CD4-positive, alpha-beta memory T cell (primary cell): ENCODE measurements at regions not wholly inside any gene's neighbourhood (a gene's known extent, or its start where the extent isn't known, plus 50 kb on each side); places are given as distances from the start of the nearest gene placed in this dataset.
"Not testable (repeated sequence)": the region's sequence is repeated elsewhere in the genome, so short reads cannot be mapped to it uniquely, and the experiment has no call there.

Experiments
- CTCF ChIA-PET: fragments of 350-600 bp; sonication (Branson Sonifier 250); formaldehyde crosslinking; loops from one replicate; lab custom pipeline; 2021; ENCODE audit warnings: inconsistent platforms; ENCODE audit not compliant: partially characterized antibody; lab: Charles Lee
- POLR2A ChIA-PET: fragments of 350-600 bp; sonication (Branson Sonifier 250); formaldehyde crosslinking; loops from one replicate; lab custom pipeline; 2021; ENCODE audit not compliant: partially characterized antibody; lab: Charles Lee
- DNase-seq, 5 donors: peaks; one replicate each; pipeline versions ENCODE4 v3.0.0 to v3.0.0-alpha.2; 2020 to 2022; ENCODE audit warnings: mixed read lengths in 1 of 5
- H3K27ac ChIP-seq: one replicate; pipeline ENCODE4 v1.7.0; 2013; ENCODE audit warnings: low read depth, low read length
- H3K27me3 ChIP-seq: 2 replicates; pipeline ENCODE4 v1.7.0; 2013; ENCODE audit warnings: mild to moderate bottlenecking, low read length, moderate library complexity; ENCODE audit not compliant: insufficient read depth
- H3K36me3 ChIP-seq: 2 replicates; pipeline ENCODE4 v1.7.0; 2013; ENCODE audit warnings: mild to moderate bottlenecking, low read length, moderate library complexity; ENCODE audit not compliant: insufficient read depth
- H3K4me1 ChIP-seq: 2 replicates; pipeline ENCODE4 v1.7.0; 2013; ENCODE audit warnings: mild to moderate bottlenecking, low read length, moderate library complexity; ENCODE audit not compliant: insufficient read depth
- H3K4me3 ChIP-seq, 2 donors: one replicate each; pipeline ENCODE4 v1.7.0; 2013; ENCODE audit warnings: low read length in 2 of 2, mild to moderate bottlenecking in 1 of 2
- H3K9me3 ChIP-seq, 2 donors: one replicate each; pipeline ENCODE4 v1.7.0; 2013; ENCODE audit warnings: low read length in 2 of 2, control low read depth in 1 of 2; ENCODE audit not compliant: control insufficient read depth in 1 of 2
- H3K27ac Mint-ChIP-seq, 7 donors: one replicate each; pipeline ENCODE4 v1.8.0; 2020 to 2021; ENCODE audit warnings: mixed read lengths in 7 of 7, mild to moderate bottlenecking in 6 of 7, inconsistent platforms in 3 of 7, moderate library complexity in 3 of 7
- H3K27me3 Mint-ChIP-seq, 2 donors: one replicate each; pipeline ENCODE4 v1.8.0; 2020 to 2021; ENCODE audit warnings: mixed read lengths in 2 of 2
- H3K36me3 Mint-ChIP-seq, 2 donors: one replicate each; pipeline ENCODE4 v1.8.0; 2020 to 2021; ENCODE audit warnings: mixed read lengths in 2 of 2, inconsistent platforms in 1 of 2, mild to moderate bottlenecking in 1 of 2
- H3K4me1 Mint-ChIP-seq, 4 donors: one replicate each; pipeline ENCODE4 v1.8.0; 2020 to 2021; ENCODE audit warnings: mixed read lengths in 4 of 4, mild to moderate bottlenecking in 1 of 4
- H3K4me3 Mint-ChIP-seq, 8 donors: one replicate each; pipeline ENCODE4 v1.8.0; 2020 to 2021; ENCODE audit warnings: mixed read lengths in 8 of 8, mild to moderate bottlenecking in 7 of 8, moderate library complexity in 6 of 8, inconsistent platforms in 3 of 8
- H3K9me3 Mint-ChIP-seq, 8 donors: one replicate each; pipeline ENCODE4 v1.8.0; 2020 to 2021; ENCODE audit warnings: mixed read lengths in 8 of 8, mild to moderate bottlenecking in 5 of 8, inconsistent platforms in 3 of 8, moderate library complexity in 1 of 8
- intact Hi-C: fragments of 100-400 bp; cut with micrococcal nuclease; formaldehyde crosslinking; loops from one replicate; pipeline ENCODE4 v1.15.1; 2023

GRCh38 chr17:5758651-5759050, 174.3 kb upstream of the NLRP1 start:
- Histone ChIP-seq H3K4me3 (no peak overlapping the region), H3K36me3 (no peaks in the 10 kb centered on the region), H3K27me3 (no peaks in the 10 kb centered on the region), H3K4me1 (no peaks in the 10 kb centered on the region), H3K9me3 (no peaks in the 10 kb centered on the region), H3K27ac (no peak overlapping the region)
- CTCF ChIA-PET = no interaction called here
- peaks cover 18 to 43% of the 10 kb centered on the region in 2 donors for H3K27me3 Mint-ChIP-seq
- no peaks in the 10 kb centered on the region for H3K9me3 Mint-ChIP-seq
- H3K4me3 Mint-ChIP-seq = no peak overlapping the region
- H3K36me3 Mint-ChIP-seq = no peaks in the 10 kb centered on the region
- intact Hi-C loops = no loop called here
- H3K27ac Mint-ChIP-seq = no peak overlapping the region
- no peak for DNase-seq
- H3K4me1 Mint-ChIP-seq = peaks cover 0 to 1% (median 0%) of the 10 kb centered on the region in 4 donors
- POLR2A ChIA-PET = no interaction called here

- Mint-ChIP-seq H3K9me3 (no peaks in the 10 kb centered on the region), H3K4me1 (peaks cover 0 to 1% (median 0%) of the 10 kb centered on the region in 4 donors), H3K4me3 (no peak overlapping the region), H3K27me3 (peaks cover 12 to 42% of the 10 kb centered on the region in 2 donors), H3K27ac (no peak overlapping the region), H3K36me3 (no peaks in the 10 kb centered on the region)
- Histone ChIP-seq H3K36me3 (no peaks in the 10 kb centered on the region), H3K4me3 (no peak overlapping the region), H3K27ac (no peak overlapping the region), H3K4me1 (no peaks in the 10 kb centered on the region), H3K9me3 (no peaks in the 10 kb centered on the region), H3K27me3 (no peaks in the 10 kb centered on the region)
- DNase-seq = no peak
- CTCF ChIA-PET = no interaction called here
- POLR2A ChIA-PET = no interaction called here
- intact Hi-C loops = no loop called here
These were observed 175.2 kb upstream of the NLRP1 start for GRCh38 chr17:5759501-5759925.

GRCh38 chr17:5762191-5762590, 177.9 kb upstream of the NLRP1 start:
- no peaks in the 10 kb centered on the region for H3K36me3 ChIP-seq
- no peak for DNase-seq
- Mint-ChIP-seq H3K9me3 (no peaks in the 10 kb centered on the region), H3K27me3 (peaks cover 14 to 31% of the 10 kb centered on the region in 2 donors), H3K4me3 (no peak overlapping the region), H3K27ac (no peak overlapping the region), H3K36me3 (no peaks in the 10 kb centered on the region), H3K4me1 (peaks cover 0 to 1% (median 0%) of the 10 kb centered on the region in 4 donors)
- H3K4me1 ChIP-seq = no peaks in the 10 kb centered on the region
- H3K27me3 ChIP-seq = no peaks in the 10 kb centered on the region
- no peak overlapping the region for H3K4me3 ChIP-seq
- no peaks in the 10 kb centered on the region for H3K9me3 ChIP-seq
- intact Hi-C loops = no loop called here
- ChIA-PET CTCF (no interaction called here), POLR2A (no interaction called here)
- no peak overlapping the region for H3K27ac ChIP-seq

- ChIA-PET CTCF (interaction anchor here (1.1 kb wide), 1 partner anchor 10 kb away, joined by 3 read pairs; no protein-coding TSS in a partner anchor), POLR2A (no interaction called here)
- Histone ChIP-seq H3K9me3 (no peaks in the 10 kb centered on the region), H3K4me3 (no peak overlapping the region), H3K27me3 (no peaks in the 10 kb centered on the region), H3K36me3 (no peaks in the 10 kb centered on the region), H3K27ac (no peak overlapping the region), H3K4me1 (no peaks in the 10 kb centered on the region)
- peaks cover 0 to 1% (median 0%) of the 10 kb centered on the region in 4 donors for H3K4me1 Mint-ChIP-seq
- peaks cover 0 to 3% (median 0%) of the 10 kb centered on the region in 8 donors for H3K9me3 Mint-ChIP-seq
- H3K27me3 Mint-ChIP-seq = peaks cover 22 to 25% of the 10 kb centered on the region in 2 donors
- H3K36me3 Mint-ChIP-seq = no peaks in the 10 kb centered on the region
- no peak for DNase-seq
- no peak overlapping the region for H3K27ac Mint-ChIP-seq
- no peak overlapping the region for H3K4me3 Mint-ChIP-seq
- intact Hi-C loops = no loop called here
These were observed 179.4 kb upstream of the NLRP1 start for GRCh38 chr17:5763595-5764306.

GRCh38 chr17:5769593-5770354, 185.5 kb upstream of the NLRP1 start:
- ChIA-PET CTCF (no interaction called here), POLR2A (no interaction called here)
- peaks cover 13 to 16% of the 10 kb centered on the region in 2 donors for H3K27me3 Mint-ChIP-seq
- Histone ChIP-seq H3K9me3 (no peaks in the 10 kb centered on the region), H3K36me3 (no peaks in the 10 kb centered on the region), H3K27ac (no peak overlapping the region), H3K27me3 (no peaks in the 10 kb centered on the region), H3K4me3 (no peak overlapping the region), H3K4me1 (no peaks in the 10 kb centered on the region)
- intact Hi-C loops = no loop called here
- no peaks in the 10 kb centered on the region for H3K36me3 Mint-ChIP-seq
- no peak overlapping the region for H3K27ac Mint-ChIP-seq
- H3K9me3 Mint-ChIP-seq = peaks cover 0 to 3% (median 0%) of the 10 kb centered on the region in 8 donors
- H3K4me3 Mint-ChIP-seq = no peak overlapping the region
- H3K4me1 Mint-ChIP-seq = no peaks in the 10 kb centered on the region
- no peak for DNase-seq

- no peak overlapping the region for H3K27ac ChIP-seq
- no peaks in the 10 kb centered on the region for H3K4me1 ChIP-seq
- ChIA-PET CTCF (no interaction called here), POLR2A (no interaction called here)
- no peak for DNase-seq
- Mint-ChIP-seq H3K27ac (no peak overlapping the region), H3K4me1 (no peaks in the 10 kb centered on the region), H3K36me3 (no peaks in the 10 kb centered on the region), H3K27me3 (peaks cover 19 to 21% of the 10 kb centered on the region in 2 donors), H3K9me3 (peaks cover 0 to 3% (median 0%) of the 10 kb centered on the region in 8 donors), H3K4me3 (no peak overlapping the region)
- no peaks in the 10 kb centered on the region for H3K27me3 ChIP-seq
- H3K36me3 ChIP-seq = no peaks in the 10 kb centered on the region
- intact Hi-C loops = no loop called here
- H3K4me3 ChIP-seq = no peak overlapping the region
- H3K9me3 ChIP-seq = no peaks in the 10 kb centered on the region
These were observed 186.3 kb upstream of the NLRP1 start for GRCh38 chr17:5770441-5771270.

- H3K4me3 ChIP-seq, intact Hi-C loops, H3K4me1 Mint-ChIP-seq, H3K36me3 ChIP-seq, H3K27me3 ChIP-seq, H3K27ac ChIP-seq, DNase-seq, POLR2A ChIA-PET, CTCF ChIA-PET, H3K9me3 ChIP-seq, H3K9me3 Mint-ChIP-seq, H3K36me3 Mint-ChIP-seq, H3K27ac Mint-ChIP-seq, H3K4me1 ChIP-seq, H3K4me3 Mint-ChIP-seq: not testable (repeated sequence)
- H3K27me3 Mint-ChIP-seq = peaks cover 19 to 24% of the 10 kb centered on the region in 2 donors
These were observed 186.9 kb upstream of the NLRP1 start for GRCh38 chr17:5771271-5771577.
